ENCODE measurements at regions not wholly inside any gene's neighbourhood (a gene's known extent, or its start where the extent isn't known, plus 50 kb on each side); places are given as distances from the start of the nearest gene placed in this dataset.
"Not testable (repeated sequence)": the region's sequence is repeated elsewhere in the genome, so short reads cannot be mapped to it uniquely, and the experiment has no call there.

GRCh38 chr6:81023007-81023582 is 729.4 kb downstream of the TENT5A start:
- Histone ChIP-seq H3K36me3 (no peaks in the 10 kb centered on the region), H3K4me3 (no peak overlapping the region), H3K4me1 (no peaks in the 10 kb centered on the region), H3K9me3 (peaks cover 0 to 30% (median 6%) of the 10 kb centered on the region in 4 donors), H3K27me3 (no peaks in the 10 kb centered on the region), H3K27ac (no peak overlapping the region)
- DNase-seq: no peak
- 60 to 75% (median 67%) methylated on average over 1 of the region's 1 CpG for WGBS, 5 donors
- TF ChIP-seq, protein P1, sequence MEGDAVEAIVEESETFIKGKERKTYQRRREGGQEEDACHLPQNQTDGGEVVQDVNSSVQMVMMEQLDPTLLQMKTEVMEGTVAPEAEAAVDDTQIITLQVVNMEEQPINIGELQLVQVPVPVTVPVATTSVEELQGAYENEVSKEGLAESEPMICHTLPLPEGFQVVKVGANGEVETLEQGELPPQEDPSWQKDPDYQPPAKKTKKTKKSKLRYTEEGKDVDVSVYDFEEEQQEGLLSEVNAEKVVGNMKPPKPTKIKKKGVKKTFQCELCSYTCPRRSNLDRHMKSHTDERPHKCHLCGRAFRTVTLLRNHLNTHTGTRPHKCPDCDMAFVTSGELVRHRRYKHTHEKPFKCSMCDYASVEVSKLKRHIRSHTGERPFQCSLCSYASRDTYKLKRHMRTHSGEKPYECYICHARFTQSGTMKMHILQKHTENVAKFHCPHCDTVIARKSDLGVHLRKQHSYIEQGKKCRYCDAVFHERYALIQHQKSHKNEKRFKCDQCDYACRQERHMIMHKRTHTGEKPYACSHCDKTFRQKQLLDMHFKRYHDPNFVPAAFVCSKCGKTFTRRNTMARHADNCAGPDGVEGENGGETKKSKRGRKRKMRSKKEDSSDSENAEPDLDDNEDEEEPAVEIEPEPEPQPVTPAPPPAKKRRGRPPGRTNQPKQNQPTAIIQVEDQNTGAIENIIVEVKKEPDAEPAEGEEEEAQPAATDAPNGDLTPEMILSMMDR (IDR thresholded peaks at IDR 0.05): no peak
- TF ChIP-seq POLR2AphosphoS5 (IDR thresholded peaks at IDR 0.05) (no peak), EP300 (IDR thresholded peaks at IDR 0.05) (no peak), POLR2A (IDR thresholded peaks at IDR 0.05) (no peak)
- intact Hi-C loops (cut with DNase I; ENCODE audit: low total_unique reads): no loop called here

DNA sequence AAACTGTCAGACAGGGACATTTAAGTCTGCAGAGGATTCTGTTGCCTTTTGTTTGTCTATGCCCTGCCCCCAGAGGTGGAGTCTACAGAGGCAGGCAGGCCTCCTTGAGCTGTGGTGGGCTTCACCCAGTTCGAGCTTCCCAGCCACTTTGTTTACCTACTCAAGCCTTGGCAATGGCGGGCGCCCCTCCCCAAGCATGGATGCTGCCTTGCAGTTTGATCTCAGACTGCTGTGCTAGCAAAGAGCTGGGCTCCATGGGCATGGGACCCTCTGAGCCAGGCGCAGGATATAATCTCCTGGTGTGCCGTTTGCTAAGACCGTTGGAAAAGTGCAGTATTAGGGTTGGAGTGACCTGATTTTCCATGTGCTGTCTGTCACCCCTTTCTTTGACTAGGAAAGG is 734.9 kb downstream of the TENT5A start:
- intact Hi-C loops (cut with DNase I; ENCODE audit: low total_unique reads); H3K4me1 ChIP-seq; H3K27ac ChIP-seq; H3K27me3 ChIP-seq; H3K36me3 ChIP-seq; DNase-seq; H3K4me3 ChIP-seq: not testable (repeated sequence)
- H3K9me3 ChIP-seq: peaks cover 0 to 36% (median 15%) of the 10 kb centered on the region in 4 donors
- 79 to 93% (median 88%) methylated on average over 6 of the region's 6 CpGs for WGBS, 5 donors

DNA sequence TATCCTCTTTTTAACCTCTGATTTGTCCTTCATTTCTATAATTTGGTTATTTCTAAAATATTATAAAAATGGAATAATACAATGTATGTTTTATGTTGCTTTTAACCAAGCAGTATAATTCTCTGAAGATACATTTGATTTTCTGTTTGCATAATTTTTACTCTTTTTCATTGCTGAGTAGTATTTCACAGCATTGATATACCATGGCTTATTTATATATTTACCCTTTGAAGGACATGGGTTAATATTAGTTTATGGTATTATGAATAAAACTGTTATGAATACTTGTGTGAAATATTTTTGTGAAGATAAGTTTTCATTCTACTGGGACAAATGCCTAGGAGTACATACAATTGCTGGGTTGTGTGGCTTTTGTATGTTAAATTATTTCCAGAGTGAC is 748.6 kb downstream of the TENT5A start:
- DNase-seq: no peak
- peaks cover 0 to 26% (median 13%) of the 10 kb centered on the region in 4 donors for H3K9me3 ChIP-seq
- no peak for TF ChIP-seq POLR2AphosphoS5 (IDR thresholded peaks at IDR 0.05)
- TF ChIP-seq POLR2A (IDR thresholded peaks at IDR 0.05): no peak
- TF ChIP-seq, protein P1 (IDR thresholded peaks at IDR 0.05): no peak
- TF ChIP-seq EP300 (IDR thresholded peaks at IDR 0.05): no peak
- H3K4me3 ChIP-seq: no peak overlapping the region
- intact Hi-C loops (cut with DNase I; ENCODE audit: low total_unique reads): no loop called here
- no peaks in the 10 kb centered on the region for H3K27me3 ChIP-seq
- H3K27ac ChIP-seq: no peak overlapping the region
- H3K36me3 ChIP-seq: no peaks in the 10 kb centered on the region
- no peaks in the 10 kb centered on the region for H3K4me1 ChIP-seq

- intact Hi-C loops (cut with DNase I; ENCODE audit: low total_unique reads): no loop called here
- H3K27me3 ChIP-seq: no peaks in the 10 kb centered on the region
- DNase-seq: no peak
- no peak overlapping the region for H3K27ac ChIP-seq
- no peak overlapping the region for H3K4me3 ChIP-seq
- H3K36me3 ChIP-seq: no peaks in the 10 kb centered on the region
- TF ChIP-seq POLR2AphosphoS5 (IDR thresholded peaks at IDR 0.05) (no peak), EP300 (IDR thresholded peaks at IDR 0.05) (no peak), POLR2A (IDR thresholded peaks at IDR 0.05) (no peak)
- TF ChIP-seq, protein P1 (IDR thresholded peaks at IDR 0.05): no peak
- 69 to 81% (median 74%) methylated on average over 2 of the region's 2 CpGs for WGBS, 5 donors
- no peaks in the 10 kb centered on the region for H3K4me1 ChIP-seq
- H3K9me3 ChIP-seq: peaks cover 0 to 26% (median 11%) of the 10 kb centered on the region in 4 donors
Measured at GRCh38 chr6:81003156-81003555, 749.3 kb downstream of the TENT5A start.

- Histone ChIP-seq H3K36me3 (no peaks in the 10 kb centered on the region), H3K4me1 (no peaks in the 10 kb centered on the region), H3K4me3 (no peak overlapping the region), H3K9me3 (peaks cover 0 to 26% (median 11%) of the 10 kb centered on the region in 4 donors), H3K27me3 (no peaks in the 10 kb centered on the region), H3K27ac (no peak overlapping the region)
- WGBS, 5 donors: 12 to 29% (median 26%) methylated on average over 1 of the region's 1 CpG
- intact Hi-C loops (cut with DNase I; ENCODE audit: low total_unique reads): no loop called here
- no peak for DNase-seq
- TF ChIP-seq POLR2AphosphoS5 (IDR thresholded peaks at IDR 0.05) (no peak), POLR2A (IDR thresholded peaks at IDR 0.05) (no peak), EP300 (IDR thresholded peaks at IDR 0.05) (no peak)
- TF ChIP-seq, protein P1 (IDR thresholded peaks at IDR 0.05): no peak
Measured at GRCh38 chr6:81002126-81002525, 750.4 kb downstream of the TENT5A start.

Measured in stomach (tissue), 8 donors.